ENCODE measurements at regions not wholly inside any gene's neighbourhood (a gene's known extent, or its start where the extent isn't known, plus 50 kb on each side); places are given as distances from the start of the nearest gene placed in this dataset.
A peak's percentile ranks its signal among the peaks of the same experiment; 100 is the strongest.

DNA sequence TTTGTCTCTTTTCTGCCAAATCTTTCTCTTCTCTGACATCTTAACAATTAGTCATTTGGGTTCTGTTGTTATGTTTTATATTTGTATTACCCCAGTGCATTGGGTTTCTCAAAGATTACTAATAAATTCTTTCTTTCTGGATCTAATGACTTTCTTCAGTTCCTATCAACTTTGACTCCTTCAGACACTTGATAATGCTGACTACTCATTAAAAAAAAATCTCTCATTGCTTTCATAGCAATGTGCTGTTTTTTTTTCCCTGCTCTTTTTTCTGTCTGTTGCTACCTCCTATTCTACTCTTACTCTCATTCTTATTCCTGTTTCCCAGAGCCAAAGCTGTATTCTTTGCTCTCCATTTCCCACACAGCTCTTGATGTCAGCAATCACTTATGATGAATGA is 81.3 kb upstream of the MAP3K7 start:
- ChIA-PET CTCF (ENCODE audit: partially characterized antibody) (interaction anchor here (0.7 kb wide), 1 partner anchor 98 kb away, joined by 4 read pairs; no protein-coding TSS in a partner anchor), POLR2A (ENCODE audit: partially characterized antibody) (no interaction called here)
- Histone ChIP-seq H3K9me3 (ENCODE audit: insufficient read depth in 2 of 2, low read depth in 1 of 2, low read length in 1 of 2) (no peaks in the 10 kb centered on the region), H2AFZ (ENCODE audit: low read length) (no peak overlapping the region), H3K4me2 (ENCODE audit: insufficient read depth in 1 of 2, low read depth in 2 of 2, low read length in 2 of 2) (no peak overlapping the region), H3K79me2 (ENCODE audit: control insufficient read depth in 1 of 2, insufficient read depth in 2 of 2, low read length in 2 of 2) (peaks cover 0 to 3% of the 10 kb centered on the region in 2 experiments; a peak in 1 of 4 replicates), H3K14ac (ENCODE audit: insufficient read length) (no peak overlapping the region), H4K20me1 (replicated peaks in 1 of 2; ENCODE audit: control insufficient read depth in 1 of 2, insufficient read depth in 2 of 2, low read length in 2 of 2) (no peaks in the 10 kb centered on the region), H2BK120ac (replicated peaks; ENCODE audit: low read depth, low read length) (peak overlapping the region; percentile 95), H3K4me1 (replicated peaks in 1 of 4; ENCODE audit: control insufficient read depth in 3 of 4, insufficient read depth in 4 of 4, low read length in 3 of 4) (peaks cover 0 to 5% (median 0%) of the 10 kb centered on the region in 4 experiments; a peak in 1 of 7 replicates), H3K36me3 (ENCODE audit: control insufficient read depth in 2 of 4, insufficient read depth in 4 of 4, low read length in 3 of 4) (no peaks in the 10 kb centered on the region), H3K27ac (ENCODE audit: low read depth, low read length) (no peak overlapping the region), H3K27me3 (replicated peaks in 1 of 4; ENCODE audit: control insufficient read depth in 3 of 4, extremely low read depth in 1 of 4, insufficient read depth in 3 of 4, low read length in 3 of 4) (no peaks in the 10 kb centered on the region), H2BK12ac (ENCODE audit: low read depth, low read length) (no peak overlapping the region), H3K56ac (replicated peaks; ENCODE audit: insufficient read length, low read depth, low read length) (no peak overlapping the region), H3K18ac (ENCODE audit: extremely low read depth, low read length) (no peak overlapping the region), H2BK5ac (ENCODE audit: low read depth, low read length) (no peak overlapping the region; the same call in 1 of the 2 replicates), H3K4me3 (ENCODE audit: extremely low read depth in 1 of 4, insufficient read depth in 2 of 4, low read depth in 3 of 4, low read length in 4 of 4) (no peak overlapping the region), H2BK15ac (ENCODE audit: low read length) (no peak overlapping the region), H2BK20ac (ENCODE audit: low read length) (0 out of 2 replicates have a peak overlapping the region, but pooled peaks have one; percentile 68), H3K23me2 (ENCODE audit: low read depth, low read length) (no peaks in the 10 kb centered on the region; the same call in 1 of the 2 replicates), H3K23ac (ENCODE audit: insufficient read length) (no peak overlapping the region), H4K91ac (replicated peaks; ENCODE audit: insufficient read length, low read length) (peak overlapping the region; percentile 54), H2AK5ac (ENCODE audit: low read depth, low read length) (no peak overlapping the region), H4K8ac (ENCODE audit: extremely low read depth, insufficient read depth, low read length) (no peak overlapping the region), H3K4ac (replicated peaks; ENCODE audit: insufficient read length, low read depth, low read length) (no peak overlapping the region), H4K5ac (ENCODE audit: insufficient read length, low read depth, low read length) (no peak overlapping the region), H3K79me1 (ENCODE audit: low read depth, low read length) (no peaks in the 10 kb centered on the region), H3K9ac (replicated peaks in 1 of 4; ENCODE audit: extremely low read depth in 1 of 4, low read depth in 3 of 4, low read length in 3 of 4) (no peak overlapping the region)
- DNase-seq (ENCODE audit: low read depth in 1 of 2, low spot score in 2 of 2) (no peak), FAIRE-seq (no peak)
- TF ChIP-seq SIN3A (conservative IDR thresholded peaks at IDR 0.05 in 1 of 2, IDR thresholded peaks at IDR 0.05 in 1 of 2; ENCODE audit: low read depth in 1 of 2, low read length in 2 of 2) (no peak), SP1 (IDR thresholded peaks at IDR 0.05; ENCODE audit: low read depth, low read length) (no peak), CTCF (IDR thresholded peaks at IDR 0.05; ENCODE audit: control extremely low read depth in 1 of 3, insufficient read depth in 1 of 3, low read depth in 1 of 3, low read length in 3 of 3) (no peak), CHD2 (IDR thresholded peaks at IDR 0.05; ENCODE audit: low read length) (no peak), CTBP2 (IDR thresholded peaks at IDR 0.05; ENCODE audit: borderline replicate concordance, insufficient read depth, insufficient read length, low read length) (no peak), FOSL1 (IDR thresholded peaks at IDR 0.05; ENCODE audit: insufficient read depth, low read depth, low read length) (no peak), KDM5A (IDR thresholded peaks at IDR 0.05; ENCODE audit: low read length) (no peak), TAF1 (IDR thresholded peaks at IDR 0.05; ENCODE audit: low read depth, low read length) (no peak), SIX5 (IDR thresholded peaks at IDR 0.05; ENCODE audit: low read depth, low read length) (no peak)
- TF ChIP-seq, protein P1, sequence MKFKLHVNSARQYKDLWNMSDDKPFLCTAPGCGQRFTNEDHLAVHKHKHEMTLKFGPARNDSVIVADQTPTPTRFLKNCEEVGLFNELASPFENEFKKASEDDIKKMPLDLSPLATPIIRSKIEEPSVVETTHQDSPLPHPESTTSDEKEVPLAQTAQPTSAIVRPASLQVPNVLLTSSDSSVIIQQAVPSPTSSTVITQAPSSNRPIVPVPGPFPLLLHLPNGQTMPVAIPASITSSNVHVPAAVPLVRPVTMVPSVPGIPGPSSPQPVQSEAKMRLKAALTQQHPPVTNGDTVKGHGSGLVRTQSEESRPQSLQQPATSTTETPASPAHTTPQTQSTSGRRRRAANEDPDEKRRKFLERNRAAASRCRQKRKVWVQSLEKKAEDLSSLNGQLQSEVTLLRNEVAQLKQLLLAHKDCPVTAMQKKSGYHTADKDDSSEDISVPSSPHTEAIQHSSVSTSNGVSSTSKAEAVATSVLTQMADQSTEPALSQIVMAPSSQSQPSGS (IDR thresholded peaks at IDR 0.05; ENCODE audit: low read length) = no peak

Data from H1 (cell line).